PFSK-1 (cell line): ENCODE measurements at regions not wholly inside any gene's neighbourhood (a gene's known extent, or its start where the extent isn't known, plus 50 kb on each side); places are given as distances from the start of the nearest gene placed in this dataset.

Experiments used
- FOXP2 ChIP-seq: optimal IDR thresholded peaks from 2 replicates; pipeline ENCODE3; 2011; ENCODE audit warnings: borderline replicate concordance, control low read depth, inconsistent platforms; ENCODE audit not compliant: insufficient read depth; ENCODE audit errors: extremely low read length, extremely low read depth
- POLR2AphosphoS5 ChIP-seq: IDR thresholded peaks from 2 replicates; pipeline ENCODE4 v1.6.1; 2012; ENCODE audit warnings: low read depth, mild to moderate bottlenecking, control low read depth, low read length, moderate library complexity
- REST ChIP-seq, 2 experiments: IDR thresholded peaks; 2 replicates each; pipeline versions ENCODE4 v1.6.1 to v1.8.0; 2011 to 2012; ENCODE audit warnings: low read depth in 2 of 2, low read length in 2 of 2, control low read depth in 1 of 2, inconsistent platforms in 1 of 2, mild to moderate bottlenecking in 1 of 2, moderate library complexity in 1 of 2; ENCODE audit not compliant: insufficient read depth in 1 of 2
- SIN3A ChIP-seq: IDR thresholded peaks from 2 replicates; pipeline ENCODE4 v1.6.1; 2012; ENCODE audit warnings: mild to moderate bottlenecking, low read length, moderate library complexity, borderline replicate concordance; ENCODE audit not compliant: insufficient read depth
- TAF1 ChIP-seq: IDR thresholded peaks from 2 replicates; pipeline ENCODE4 v1.6.1; 2012; ENCODE audit warnings: low read length, control low read depth, borderline replicate concordance; ENCODE audit not compliant: insufficient read depth

DNA sequence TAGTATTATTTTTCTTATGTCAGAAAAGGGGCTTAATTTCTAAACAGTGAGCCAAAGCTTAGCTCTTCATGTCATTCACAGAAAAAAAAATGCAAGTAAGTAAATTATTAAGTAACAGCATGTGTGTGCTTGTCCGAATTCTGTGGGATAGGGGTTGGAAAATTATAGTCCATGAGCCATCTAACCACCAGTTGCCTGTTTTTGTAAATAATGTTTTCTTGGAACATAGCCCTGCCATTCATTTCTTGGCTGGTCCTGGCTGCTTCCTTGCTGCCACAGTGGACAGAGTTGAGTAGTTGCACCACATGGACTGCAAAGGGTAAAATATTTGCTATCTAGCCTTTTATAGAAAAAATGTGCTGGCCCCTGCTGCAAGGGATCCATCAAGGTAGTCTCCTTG, 513.7 kb upstream of the WWC1 start:
- TF ChIP-seq POLR2AphosphoS5 (no peak), REST (IDR thresholded peaks at IDR 0.05; ENCODE audit: insufficient read depth in 1 of 2, low read depth in 2 of 2, low read length in 2 of 2) (no peak), FOXP2 (no peak), TAF1 (no peak), SIN3A (no peak)

GRCh38 chr5:167778228-167778627, 513.2 kb upstream of the WWC1 start:
- TF ChIP-seq SIN3A: no peak

DNA sequence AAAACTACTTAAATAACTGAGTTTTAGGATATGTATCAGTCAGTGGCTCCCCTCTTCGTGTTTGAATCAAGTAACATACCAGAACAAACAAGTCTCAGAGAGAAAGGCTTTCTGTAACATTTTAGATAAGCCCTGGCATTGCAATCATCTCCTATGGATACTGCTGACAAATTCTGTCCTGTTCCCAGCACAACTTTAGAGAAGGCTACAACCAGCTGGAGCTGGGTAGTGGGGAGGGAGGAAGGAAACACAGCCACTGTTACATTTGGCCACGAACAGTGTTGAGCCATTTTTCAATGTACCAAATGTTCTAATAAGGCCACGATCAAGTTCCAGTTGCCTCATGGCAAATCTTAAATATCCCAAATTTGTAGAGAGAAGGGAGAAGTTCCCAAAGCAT, 511.8 kb upstream of the WWC1 start:
- TF ChIP-seq SIN3A: no peak
- TF ChIP-seq REST (IDR thresholded peaks at IDR 0.05; ENCODE audit: insufficient read depth in 1 of 2, low read depth in 2 of 2, low read length in 2 of 2): no peak
- no peak for TF ChIP-seq TAF1
- TF ChIP-seq POLR2AphosphoS5: no peak
- TF ChIP-seq FOXP2: no peak

DNA sequence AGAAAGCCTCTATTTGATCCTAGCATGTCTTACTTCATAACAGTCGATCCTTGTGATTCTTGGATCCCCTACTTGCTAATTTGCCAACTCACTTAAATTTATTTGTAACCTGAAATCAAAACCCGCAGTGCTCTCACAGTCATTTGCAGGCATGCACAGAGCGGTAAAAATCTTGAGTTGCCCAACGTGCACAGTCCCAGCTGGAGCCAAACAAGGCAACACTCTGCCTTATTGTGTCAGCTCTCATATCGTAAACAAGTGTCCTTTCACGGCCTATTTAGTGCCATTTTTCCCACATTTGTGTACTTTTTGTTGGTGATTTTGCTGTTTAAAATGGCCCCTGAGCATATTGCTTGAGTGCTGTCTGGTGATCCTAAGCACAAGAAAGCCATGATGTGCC, 511.3 kb upstream of the WWC1 start:
- TF ChIP-seq POLR2AphosphoS5 (no peak), SIN3A (no peak), TAF1 (no peak), FOXP2 (no peak), REST (IDR thresholded peaks at IDR 0.05; ENCODE audit: insufficient read depth in 1 of 2, low read depth in 2 of 2, low read length in 2 of 2) (no peak)

- TF ChIP-seq FOXP2: no peak
- no peak for TF ChIP-seq TAF1
- no peak for TF ChIP-seq POLR2AphosphoS5
- TF ChIP-seq REST (IDR thresholded peaks at IDR 0.05; ENCODE audit: insufficient read depth in 1 of 2, low read depth in 2 of 2, low read length in 2 of 2): no peak
- no peak for TF ChIP-seq SIN3A
These were observed 508.2 kb upstream of the WWC1 start for GRCh38 chr5:167783145-167783817.
